HS-5 (cell line): ENCODE measurements at regions not wholly inside any gene's neighbourhood (a gene's known extent, or its start where the extent isn't known, plus 50 kb on each side); places are given as distances from the start of the nearest gene placed in this dataset.

Experiments used
- DNase-seq: peaks from one replicate; pipeline ENCODE4 v3.0.0-alpha.2; 2012; ENCODE audit warnings: low read depth

DNA sequence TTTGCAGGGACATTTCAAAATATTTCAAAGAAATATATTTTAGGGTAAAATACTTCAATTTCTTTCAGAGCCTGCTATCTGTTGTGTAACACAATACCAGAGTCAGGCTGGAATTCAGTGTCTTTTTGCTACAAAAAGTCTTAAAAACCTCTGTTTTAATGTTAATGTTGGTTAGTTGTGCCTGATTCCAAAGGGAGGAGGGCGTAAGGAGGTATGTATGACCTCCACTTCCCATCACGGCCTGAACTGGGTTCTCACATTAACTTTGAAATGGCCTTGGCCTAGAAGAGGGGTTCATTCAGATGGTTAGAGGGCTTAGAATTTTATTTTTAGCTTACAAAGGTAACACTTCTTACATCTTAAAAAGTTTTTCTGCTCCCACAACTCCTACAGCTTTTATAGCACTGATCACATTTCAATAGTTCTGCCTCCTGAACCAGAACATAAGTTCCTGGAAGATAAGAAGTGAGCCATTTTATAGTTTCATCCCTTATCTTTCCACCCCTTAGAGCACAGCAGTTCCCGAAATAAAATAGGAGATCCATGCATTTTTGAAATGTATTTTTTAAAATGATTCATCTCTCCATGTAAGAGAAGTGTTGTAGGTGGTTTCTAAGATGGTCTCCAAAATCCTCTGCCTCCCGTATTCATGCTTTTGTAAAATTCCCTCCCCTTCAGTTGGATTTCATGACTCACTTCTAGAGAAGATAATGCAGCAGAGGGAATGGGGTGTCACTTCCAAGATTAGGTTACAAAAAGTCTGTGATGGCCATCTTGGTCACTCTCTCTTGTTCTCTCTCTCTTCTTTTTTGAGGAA lies 543.1 kb upstream of the NECTIN3 start:
- no peak for DNase-seq

DNA sequence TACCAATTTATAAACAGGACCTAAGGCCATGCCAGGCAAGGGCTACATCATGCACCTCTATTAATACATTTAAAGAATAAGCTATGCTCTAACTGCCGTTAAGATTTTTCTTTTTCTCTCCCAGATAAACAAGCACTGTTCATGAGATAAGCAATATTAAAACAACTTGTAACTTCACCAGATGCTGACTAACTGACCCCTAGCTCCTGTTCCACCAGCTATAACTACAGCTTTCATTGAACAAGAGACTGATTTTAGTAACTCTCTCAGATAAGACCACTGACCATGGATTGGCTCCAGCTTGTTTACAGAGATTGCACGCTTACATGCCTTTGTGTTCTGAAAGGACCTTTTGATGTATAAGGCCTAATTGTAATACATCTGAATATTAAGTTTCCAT lies 540.7 kb upstream of the NECTIN3 start:
- no peak for DNase-seq

GRCh38 chr3:110533089-110533488 lies 538.5 kb upstream of the NECTIN3 start:
- DNase-seq: no peak

GRCh38 chr3:110542552-110543150 lies 529.0 kb upstream of the NECTIN3 start:
- peak; percentile 9 for DNase-seq

DNA sequence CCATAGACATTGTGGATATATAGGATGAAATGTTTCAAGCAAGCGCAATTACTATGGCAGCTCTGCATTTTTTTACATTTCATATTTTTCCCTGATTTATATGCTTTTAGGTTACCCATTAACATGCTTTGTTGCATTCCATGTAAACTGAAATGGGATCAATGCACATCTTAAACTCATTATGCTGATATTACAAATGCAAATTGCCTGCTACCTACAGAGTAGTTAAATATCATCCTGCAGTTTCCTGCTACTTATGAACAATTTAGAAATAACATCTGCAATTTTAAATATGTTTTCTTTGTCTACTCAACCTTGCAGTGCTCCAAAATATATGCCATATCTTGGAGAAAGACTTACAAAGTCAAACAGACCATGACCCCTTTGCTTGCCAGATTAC lies 526.9 kb upstream of the NECTIN3 start:
- no peak for DNase-seq

DNA sequence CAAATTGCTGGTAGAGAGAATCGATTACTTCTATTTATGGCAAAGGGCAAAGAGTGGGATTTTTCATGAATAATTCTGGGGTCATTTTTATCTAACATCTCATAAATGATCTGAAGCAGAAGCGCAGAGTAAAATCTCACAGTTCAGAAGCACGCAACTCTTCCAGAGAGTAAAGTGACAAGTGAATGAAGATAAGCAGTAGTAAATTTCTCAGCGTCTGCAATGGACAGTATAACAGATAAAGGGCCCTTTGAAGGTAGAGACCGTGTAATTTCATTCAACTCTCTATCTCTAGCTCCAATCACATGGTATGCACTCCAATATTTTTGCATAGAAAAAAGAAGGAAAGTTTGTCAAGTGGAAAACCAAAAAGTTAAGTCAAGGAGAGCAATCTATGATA lies 521.1 kb upstream of the NECTIN3 start:
- no peak for DNase-seq

- no peak for DNase-seq
Measured at GRCh38 chr3:110562621-110563020, 509.0 kb upstream of the NECTIN3 start.

DNA sequence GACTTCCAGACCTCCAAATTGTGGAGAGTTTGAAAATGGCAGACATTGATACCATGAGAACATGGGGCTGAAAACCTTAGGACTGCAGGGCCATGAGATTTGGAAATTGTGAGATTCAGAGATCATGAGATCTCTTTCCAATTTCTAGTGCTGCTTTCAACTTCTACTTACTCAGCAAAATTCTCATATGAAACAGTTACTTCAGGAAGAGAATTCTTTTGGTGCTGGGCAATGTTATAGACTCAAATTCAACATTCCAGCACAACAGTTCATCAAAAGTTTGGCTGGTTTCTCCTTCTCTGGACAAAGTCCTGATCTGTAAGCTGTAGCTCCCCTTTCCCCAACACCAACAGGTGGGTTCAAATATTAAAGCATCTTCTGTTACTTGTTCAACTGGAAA lies 506.9 kb upstream of the NECTIN3 start:
- DNase-seq: no peak

GRCh38 chr3:110567029-110567428 lies 504.6 kb upstream of the NECTIN3 start:
- DNase-seq: no peak

DNA sequence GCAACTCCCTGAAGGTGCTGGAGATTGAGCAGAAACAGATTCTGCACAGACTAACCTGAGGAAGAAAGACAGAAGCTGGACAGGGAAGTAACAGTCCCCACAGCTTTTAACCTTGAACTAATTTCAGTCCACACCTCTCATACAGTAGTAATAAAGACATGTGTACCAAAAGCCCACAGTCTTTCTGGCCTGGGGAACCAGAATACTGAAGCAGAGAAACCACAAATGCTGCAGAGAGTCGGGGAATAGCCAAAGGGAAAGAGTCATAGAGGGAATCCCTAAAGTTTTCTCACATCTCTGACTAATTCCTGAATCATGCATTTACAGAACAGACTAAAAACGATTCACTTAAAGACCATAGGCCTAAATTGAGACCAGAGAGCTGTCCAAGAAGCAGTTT lies 503.4 kb upstream of the NECTIN3 start:
- DNase-seq: peak; percentile 80

GRCh38 chr3:110569073-110569472 lies 502.5 kb upstream of the NECTIN3 start:
- no peak for DNase-seq

DNA sequence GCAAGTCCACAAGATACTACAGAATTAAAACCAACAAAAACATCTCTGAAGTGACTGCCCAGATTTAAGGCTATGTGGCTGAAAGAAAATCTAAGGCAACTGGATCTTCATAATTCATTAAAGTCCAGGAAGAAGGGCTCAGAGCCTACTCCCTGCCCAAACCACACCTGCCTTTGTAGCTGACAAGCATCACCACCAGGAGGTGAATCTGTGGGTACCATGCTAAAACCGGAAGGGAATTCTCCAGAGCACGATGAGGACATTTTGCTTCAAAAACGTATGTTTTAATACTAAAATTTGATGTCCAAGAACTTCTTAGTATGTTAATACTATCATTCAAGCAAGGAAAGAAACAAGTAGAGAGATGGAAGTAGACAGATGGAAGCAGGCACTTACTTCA lies 495.9 kb upstream of the NECTIN3 start:
- DNase-seq: no peak

DNA sequence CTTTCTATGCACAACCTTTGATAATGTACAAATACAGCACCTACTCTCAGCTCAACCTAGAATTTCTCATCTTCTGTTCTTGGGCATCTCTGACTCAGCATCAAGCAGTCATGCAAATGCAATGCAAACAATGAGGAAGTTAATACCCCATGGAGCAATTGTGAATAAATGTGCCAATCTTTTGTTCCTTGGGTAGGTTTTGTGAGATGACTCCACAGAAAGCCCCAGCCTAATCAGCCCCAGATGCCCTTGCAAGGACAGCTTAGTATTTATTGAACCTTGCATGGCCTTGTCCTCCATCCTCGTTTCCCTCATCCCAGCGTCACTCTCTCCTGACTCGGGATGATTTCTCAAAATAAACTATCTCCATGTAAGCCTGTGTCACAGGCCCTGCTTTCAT lies 494.7 kb upstream of the NECTIN3 start:
- peak; percentile 95 for DNase-seq

DNA sequence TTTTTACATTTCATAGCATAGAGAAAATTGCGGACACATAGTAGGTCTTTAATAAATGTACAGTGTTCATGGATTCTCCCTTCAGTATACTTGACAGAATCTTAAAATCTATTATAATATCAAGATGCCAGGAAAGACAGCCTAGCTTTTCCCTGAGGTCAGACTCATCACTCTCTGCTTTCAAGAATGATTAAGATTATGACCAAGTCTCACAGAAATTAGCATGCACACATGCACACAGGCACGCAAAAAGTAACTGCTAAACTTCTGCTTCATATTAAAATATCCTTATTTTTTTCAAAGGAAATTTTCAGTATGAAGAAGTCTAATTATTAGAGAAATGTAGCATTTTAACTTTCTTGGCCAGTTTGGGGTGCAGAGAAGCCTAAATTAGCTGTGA lies 493.8 kb upstream of the NECTIN3 start:
- no peak for DNase-seq

DNA sequence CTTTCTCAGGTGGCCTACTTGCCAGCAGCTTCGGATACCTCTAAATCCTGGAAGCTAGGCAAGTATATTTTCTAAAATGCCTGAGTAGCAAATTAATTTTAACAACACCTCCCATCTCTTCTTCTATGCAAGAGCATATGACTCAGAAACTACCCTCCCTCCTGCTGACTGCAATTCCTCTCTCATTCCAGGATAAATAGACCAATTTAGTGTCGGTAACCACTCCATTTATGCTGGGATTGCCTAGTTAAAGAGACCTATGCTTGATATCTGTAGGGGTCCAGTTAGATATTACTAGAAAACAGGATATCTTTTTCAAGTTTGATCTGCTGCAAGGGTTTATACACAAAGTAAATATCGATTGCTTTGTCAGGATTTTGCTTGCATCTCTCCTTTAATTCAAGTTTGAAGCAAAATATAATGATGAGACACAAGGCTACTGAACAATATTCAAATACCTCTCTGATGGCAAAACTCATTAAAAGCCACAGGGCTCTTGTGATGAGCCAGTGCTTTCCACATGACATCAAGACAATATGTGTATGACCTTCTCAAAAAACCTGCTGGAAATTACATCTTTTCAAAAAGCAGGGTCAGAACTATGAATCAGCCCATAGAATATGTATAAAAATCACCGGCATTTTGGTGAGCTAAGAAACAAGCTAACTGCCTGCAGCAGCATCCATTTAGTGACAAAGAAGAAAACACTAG lies 491.6 kb upstream of the NECTIN3 start:
- peak; percentile 31 for DNase-seq

GRCh38 chr3:110583373-110583935 lies 488.2 kb upstream of the NECTIN3 start:
- DNase-seq: no peak

DNA sequence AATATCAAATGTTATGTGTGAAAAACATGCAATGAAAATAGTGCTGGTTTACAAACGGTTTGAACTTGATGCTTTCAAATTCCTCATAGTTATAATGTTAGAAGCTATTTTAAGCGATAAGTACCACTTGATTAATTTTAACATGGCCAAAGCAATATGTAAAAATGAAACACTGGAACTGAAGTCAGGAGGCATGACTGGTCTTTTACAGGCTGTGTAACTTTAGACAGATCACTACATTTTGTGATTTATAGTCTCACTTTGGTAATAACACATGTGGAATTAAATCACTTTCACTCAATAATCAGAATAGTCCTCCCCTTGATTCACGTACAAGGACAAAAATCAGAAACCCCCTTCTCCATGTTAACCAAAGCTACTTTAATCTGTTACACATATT lies 482.7 kb upstream of the NECTIN3 start:
- no peak for DNase-seq

DNA sequence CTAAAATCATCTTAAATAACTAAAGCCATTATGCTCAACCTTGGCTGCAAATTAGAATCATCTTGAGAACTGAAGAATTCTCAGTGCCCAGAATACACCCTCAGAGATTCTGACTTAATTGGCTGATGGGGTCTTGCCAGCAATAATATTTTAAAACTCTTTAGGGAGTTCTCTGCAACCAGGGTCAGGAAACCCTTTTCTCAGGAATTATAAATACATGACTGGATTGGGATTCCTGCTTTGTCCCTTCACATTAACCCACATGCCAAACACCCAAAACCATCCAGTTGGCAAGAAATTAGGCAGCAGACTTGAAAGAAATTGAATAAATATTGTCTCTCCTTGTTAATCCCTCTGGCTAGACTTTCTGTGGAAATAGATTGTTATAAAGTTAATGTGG lies 482.3 kb upstream of the NECTIN3 start:
- DNase-seq: no peak

DNA sequence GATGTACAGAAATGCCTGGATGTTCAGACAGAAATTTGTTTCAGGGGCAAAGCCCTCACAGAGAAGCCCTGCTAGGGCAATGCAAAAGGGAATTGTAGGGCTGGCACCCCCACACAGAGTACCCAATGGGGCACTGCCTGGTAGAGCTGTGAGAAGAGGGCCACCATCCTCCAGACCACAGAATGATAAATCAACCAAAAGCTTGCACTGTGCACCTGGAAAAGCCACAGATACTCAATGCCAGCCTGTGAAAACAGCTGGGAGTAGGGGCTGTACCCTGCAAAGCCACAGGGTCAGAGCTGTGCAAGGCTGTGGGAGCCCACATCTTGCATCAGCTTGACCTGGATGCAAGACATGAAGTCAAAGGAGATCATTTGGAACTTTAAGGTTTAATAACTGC lies 477.9 kb upstream of the NECTIN3 start:
- DNase-seq: no peak

GRCh38 chr3:110598847-110599490 lies 472.6 kb upstream of the NECTIN3 start:
- no peak for DNase-seq

DNA sequence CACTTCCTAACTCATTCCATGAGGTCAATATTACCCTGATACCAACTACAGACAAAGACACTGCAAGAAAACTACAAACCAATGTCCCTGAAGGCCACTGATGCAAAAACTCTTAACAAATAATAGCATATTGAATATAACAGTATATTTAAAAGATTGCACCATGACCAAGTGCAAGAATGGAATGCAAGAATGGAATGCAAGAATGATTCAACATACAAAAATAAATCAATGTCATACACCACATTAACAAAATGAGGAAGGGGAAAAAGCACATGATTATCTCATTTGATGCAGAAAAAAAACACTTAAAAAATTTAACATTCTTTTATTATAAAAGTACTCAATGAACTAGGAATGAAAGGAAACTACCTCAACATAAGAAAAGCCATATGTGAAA lies 463.1 kb upstream of the NECTIN3 start:
- DNase-seq: no peak

DNA sequence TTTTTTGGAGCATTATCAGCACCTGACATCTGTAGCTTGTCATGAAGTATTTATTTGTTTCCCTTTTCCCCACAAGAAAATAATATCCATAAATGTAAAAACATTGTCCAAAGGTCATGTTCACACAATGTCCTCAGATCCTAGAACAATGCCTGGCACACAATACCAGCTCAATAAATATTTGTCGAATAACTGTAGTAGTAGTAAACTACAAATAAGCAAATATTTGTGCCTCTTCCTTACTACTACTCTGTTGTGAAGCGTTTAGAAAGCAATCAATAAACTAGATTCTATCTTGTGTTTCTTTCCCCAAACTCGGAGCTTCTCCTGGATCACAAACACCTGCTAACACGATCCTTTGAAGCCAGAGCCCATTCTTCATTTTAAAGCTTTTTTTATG lies 459.6 kb upstream of the NECTIN3 start:
- no peak for DNase-seq
